ENCODE measurements at regions not wholly inside any gene's neighbourhood (a gene's known extent, or its start where the extent isn't known, plus 50 kb on each side); places are given as distances from the start of the nearest gene placed in this dataset.

DNA sequence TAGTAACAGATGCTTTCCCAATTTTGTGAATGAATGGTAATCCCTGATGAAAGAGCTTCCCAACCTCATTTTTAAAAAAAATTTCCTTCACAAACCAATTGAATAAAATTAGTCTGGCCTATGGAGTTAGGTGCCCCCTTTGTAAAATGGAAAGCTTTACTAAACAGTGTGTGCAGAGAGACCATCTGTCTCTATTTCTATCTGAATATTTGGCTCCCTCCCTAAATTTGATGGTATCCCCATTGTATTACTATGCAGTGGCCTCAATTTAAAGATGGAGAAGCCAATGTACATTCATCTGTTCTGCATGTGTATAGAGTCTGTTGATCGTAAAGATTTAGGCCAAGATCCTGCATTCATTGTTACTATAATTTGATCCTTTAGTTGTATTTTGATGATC is 397.7 kb upstream of the RGS6 start:
- TF ChIP-seq, protein P1, sequence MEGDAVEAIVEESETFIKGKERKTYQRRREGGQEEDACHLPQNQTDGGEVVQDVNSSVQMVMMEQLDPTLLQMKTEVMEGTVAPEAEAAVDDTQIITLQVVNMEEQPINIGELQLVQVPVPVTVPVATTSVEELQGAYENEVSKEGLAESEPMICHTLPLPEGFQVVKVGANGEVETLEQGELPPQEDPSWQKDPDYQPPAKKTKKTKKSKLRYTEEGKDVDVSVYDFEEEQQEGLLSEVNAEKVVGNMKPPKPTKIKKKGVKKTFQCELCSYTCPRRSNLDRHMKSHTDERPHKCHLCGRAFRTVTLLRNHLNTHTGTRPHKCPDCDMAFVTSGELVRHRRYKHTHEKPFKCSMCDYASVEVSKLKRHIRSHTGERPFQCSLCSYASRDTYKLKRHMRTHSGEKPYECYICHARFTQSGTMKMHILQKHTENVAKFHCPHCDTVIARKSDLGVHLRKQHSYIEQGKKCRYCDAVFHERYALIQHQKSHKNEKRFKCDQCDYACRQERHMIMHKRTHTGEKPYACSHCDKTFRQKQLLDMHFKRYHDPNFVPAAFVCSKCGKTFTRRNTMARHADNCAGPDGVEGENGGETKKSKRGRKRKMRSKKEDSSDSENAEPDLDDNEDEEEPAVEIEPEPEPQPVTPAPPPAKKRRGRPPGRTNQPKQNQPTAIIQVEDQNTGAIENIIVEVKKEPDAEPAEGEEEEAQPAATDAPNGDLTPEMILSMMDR (IDR thresholded peaks at IDR 0.05; ENCODE audit: low read depth, low read length), result no peak
- TF ChIP-seq POLR2A (IDR thresholded peaks at IDR 0.05; ENCODE audit: extremely low read depth, insufficient read length) (no peak), MYC (IDR thresholded peaks at IDR 0.05; ENCODE audit: low read depth, low read length) (no peak)
- TF ChIP-seq, protein P2, sequence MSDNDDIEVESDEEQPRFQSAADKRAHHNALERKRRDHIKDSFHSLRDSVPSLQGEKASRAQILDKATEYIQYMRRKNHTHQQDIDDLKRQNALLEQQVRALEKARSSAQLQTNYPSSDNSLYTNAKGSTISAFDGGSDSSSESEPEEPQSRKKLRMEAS (IDR thresholded peaks at IDR 0.05; ENCODE audit: low read depth, low read length), result no peak
- DNase-seq (ENCODE audit: low read depth), result no peak
- no peak overlapping the region for H3K4me3 ChIP-seq (ENCODE audit: low read depth, low read length)

DNA sequence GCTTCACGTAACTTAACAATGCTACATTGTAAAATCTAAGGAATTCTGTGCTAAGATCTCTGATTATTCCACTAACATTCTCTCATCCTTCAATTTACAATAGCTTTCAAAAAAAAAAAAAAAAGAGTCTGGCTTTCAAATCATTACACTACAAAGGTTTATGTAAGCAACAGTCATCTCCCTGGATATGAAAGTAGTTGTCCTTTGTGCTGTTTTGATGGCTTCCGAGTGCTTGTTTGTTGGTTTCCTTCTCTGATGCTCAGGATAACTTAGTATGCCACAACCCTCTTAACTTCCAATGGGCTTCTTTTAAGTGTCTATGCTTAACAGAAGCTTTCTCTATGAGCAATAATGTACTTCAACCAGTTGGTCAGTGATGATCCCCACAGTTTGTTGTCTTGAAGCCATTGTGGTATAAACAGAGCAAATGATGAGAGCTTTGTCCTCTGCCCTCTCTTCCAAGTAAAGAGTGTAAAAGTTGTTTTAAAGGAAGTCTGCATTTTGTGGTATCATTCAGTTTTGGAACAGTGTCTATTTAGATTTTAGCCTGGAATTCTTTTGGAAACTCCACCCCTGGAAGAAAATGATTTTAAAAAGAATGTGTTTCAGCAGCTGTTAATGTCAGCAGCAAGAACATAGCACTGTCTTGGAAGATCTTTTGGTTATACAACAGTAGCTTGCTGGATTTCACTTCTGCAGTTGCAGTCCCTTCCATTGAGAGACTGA is 396.1 kb upstream of the RGS6 start:
- no peak for DNase-seq (ENCODE audit: low read depth)
- TF ChIP-seq POLR2A (IDR thresholded peaks at IDR 0.05; ENCODE audit: extremely low read depth, insufficient read length) (no peak), MYC (IDR thresholded peaks at IDR 0.05; ENCODE audit: low read depth, low read length) (no peak)
- TF ChIP-seq, protein P2 (IDR thresholded peaks at IDR 0.05; ENCODE audit: low read depth, low read length), result no peak
- TF ChIP-seq, protein P1 (IDR thresholded peaks at IDR 0.05; ENCODE audit: low read depth, low read length), result no peak
- no peak overlapping the region for H3K4me3 ChIP-seq (ENCODE audit: low read depth, low read length)

DNA sequence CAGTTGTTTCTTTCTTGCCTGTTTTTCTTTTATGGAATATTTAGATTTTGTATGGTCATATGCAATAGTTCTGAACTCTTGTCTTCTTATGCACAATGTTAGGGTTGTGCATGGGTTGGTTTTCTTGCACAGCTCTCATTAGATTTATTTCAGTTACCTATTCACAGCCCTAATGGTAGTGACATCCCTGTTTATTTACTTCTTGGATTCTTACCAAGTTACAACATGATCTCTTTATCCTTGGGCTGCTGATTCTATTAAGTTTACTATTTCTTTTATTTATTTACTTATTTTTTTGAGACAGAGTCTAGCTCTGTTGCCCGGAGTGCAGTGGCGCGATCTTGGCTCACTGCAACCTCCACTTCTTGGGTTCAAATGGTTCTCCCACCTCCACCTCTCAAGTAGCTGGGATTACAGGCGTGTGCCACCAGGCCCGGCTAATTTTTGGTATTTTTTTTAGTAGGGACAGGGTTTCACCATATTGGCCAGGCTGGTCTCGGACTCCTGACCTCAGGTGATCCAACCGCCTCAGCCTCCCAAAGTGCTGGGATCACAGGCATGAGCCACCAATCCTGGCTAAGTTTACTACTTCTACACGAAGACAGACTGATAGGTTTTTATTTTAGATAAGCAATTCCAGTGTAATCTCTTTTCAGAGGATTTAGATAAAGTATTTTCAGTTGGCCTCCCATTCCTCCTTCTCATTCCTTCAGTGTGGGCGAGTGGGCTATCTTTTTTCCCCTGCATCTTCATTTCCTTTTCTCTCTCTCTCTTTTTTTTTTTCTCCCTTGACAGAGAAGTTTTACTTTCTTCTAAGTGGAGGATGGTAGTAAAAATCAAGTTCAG is 395.1 kb upstream of the RGS6 start:
- TF ChIP-seq MYC (IDR thresholded peaks at IDR 0.05; ENCODE audit: low read depth, low read length) (no peak), POLR2A (IDR thresholded peaks at IDR 0.05; ENCODE audit: extremely low read depth, insufficient read length) (no peak)
- TF ChIP-seq, protein P2 (IDR thresholded peaks at IDR 0.05; ENCODE audit: low read depth, low read length), result no peak
- no peak for DNase-seq (ENCODE audit: low read depth)

DNA sequence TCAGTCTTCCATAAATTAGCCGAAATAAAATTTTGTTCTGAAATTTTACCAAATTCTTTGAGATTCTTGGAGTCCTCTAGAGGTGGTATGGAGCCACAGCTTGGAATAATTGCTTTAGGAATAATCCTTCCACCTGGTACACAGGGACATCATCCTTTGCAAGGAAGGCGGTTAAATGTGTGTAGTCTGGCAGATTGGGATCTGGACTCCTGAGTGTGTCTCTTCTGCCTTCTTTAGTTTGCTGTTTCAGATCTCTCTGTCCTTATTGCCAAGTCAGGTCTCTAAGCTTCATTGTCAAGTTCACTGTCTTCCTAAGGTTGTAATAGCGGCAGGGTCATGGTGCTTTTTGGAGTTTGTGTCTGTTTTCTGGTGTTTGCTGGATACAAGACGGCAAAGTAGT is 393.9 kb upstream of the RGS6 start:
- no peak overlapping the region for H3K4me3 ChIP-seq (ENCODE audit: low read depth, low read length)
- no peak for DNase-seq (ENCODE audit: low read depth)
- TF ChIP-seq, protein P2 (IDR thresholded peaks at IDR 0.05; ENCODE audit: low read depth, low read length), result no peak
- TF ChIP-seq, protein P1 (IDR thresholded peaks at IDR 0.05; ENCODE audit: low read depth, low read length), result no peak
- TF ChIP-seq MYC (IDR thresholded peaks at IDR 0.05; ENCODE audit: low read depth, low read length) (no peak), POLR2A (IDR thresholded peaks at IDR 0.05; ENCODE audit: extremely low read depth, insufficient read length) (no peak)

More for the DNA sequence above, 395.1 kb upstream of the RGS6 start:
- no peak overlapping the region for H3K4me3 ChIP-seq (ENCODE audit: low read depth, low read length)

DNA sequence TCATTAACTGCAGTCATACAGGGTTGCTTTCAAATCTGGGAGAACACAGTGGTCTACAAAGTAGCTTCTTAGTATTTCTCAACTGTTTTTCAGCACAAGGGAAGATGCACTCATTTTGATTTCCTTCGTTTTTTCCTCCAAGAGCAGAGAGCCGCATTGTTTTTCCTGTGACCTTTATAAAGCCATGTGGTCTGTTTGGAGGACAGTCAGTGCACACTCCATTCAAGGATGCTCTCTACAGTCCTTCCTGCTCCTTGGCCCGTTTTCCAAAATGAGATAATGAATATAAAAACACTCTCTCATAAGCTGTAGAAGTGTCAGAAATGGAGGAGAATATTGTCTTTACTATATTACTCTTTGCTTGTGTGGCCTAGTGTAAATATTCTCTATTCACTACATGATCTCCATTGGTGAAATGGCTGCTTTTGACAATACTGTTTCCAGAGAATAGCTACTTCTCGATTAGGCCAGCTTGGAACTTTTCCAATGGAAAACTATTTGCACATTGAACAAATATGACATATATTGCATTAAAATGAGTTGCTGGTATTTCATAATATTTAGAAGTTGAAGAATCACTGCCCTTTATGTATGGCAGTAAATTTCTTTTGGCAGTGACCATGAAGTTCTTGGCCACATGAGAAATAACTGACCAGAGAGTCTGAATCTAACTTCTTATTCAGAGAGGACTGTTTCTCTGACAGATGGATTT is 393.1 kb upstream of the RGS6 start:
- TF ChIP-seq POLR2A (IDR thresholded peaks at IDR 0.05; ENCODE audit: extremely low read depth, insufficient read length) (no peak), MYC (IDR thresholded peaks at IDR 0.05; ENCODE audit: low read depth, low read length) (no peak)
- TF ChIP-seq, protein P1 (IDR thresholded peaks at IDR 0.05; ENCODE audit: low read depth, low read length), result no peak
- TF ChIP-seq, protein P2 (IDR thresholded peaks at IDR 0.05; ENCODE audit: low read depth, low read length), result no peak
- no peak overlapping the region for H3K4me3 ChIP-seq (ENCODE audit: low read depth, low read length)
- DNase-seq (ENCODE audit: low read depth), result no peak

All from NB4 (cell line).